Ammon's horn (tissue), 1 donor: ENCODE measurements at regions not wholly inside any gene's neighbourhood (a gene's known extent, or its start where the extent isn't known, plus 50 kb on each side); places are given as distances from the start of the nearest gene placed in this dataset.
"Not testable (repeated sequence)": the region's sequence is repeated elsewhere in the genome, so short reads cannot be mapped to it uniquely, and the experiment has no call there.

ENCODE experiments used
- DNase-seq: peaks from one replicate; pipeline ENCODE4 v3.0.0-alpha.2; 2016; ENCODE audit warnings: low spot score

DNA sequence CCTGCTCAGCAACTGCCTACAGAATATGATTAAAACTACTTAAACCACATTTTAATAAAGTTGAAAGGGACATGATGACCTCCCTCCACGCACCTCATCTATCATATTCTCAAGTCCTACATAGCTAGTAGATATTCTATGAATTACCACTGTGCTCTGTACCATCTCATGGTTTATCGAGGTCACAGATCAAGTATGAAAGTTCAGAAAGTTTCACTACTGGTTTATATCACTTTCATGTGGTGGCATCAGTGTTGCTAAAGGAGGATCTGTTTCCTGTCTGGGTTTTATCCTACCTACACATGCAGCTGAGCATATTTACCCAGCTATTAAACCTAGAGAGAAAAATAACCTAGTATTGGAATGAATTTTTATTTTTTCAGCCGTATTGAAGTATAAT is 214.9 kb upstream of the MON1B start:
- no peak for DNase-seq

GRCh38 chr16:76976756-76977155 is 214.2 kb upstream of the MON1B start:
- DNase-seq = no peak

GRCh38 chr16:76984196-76984595 is 206.8 kb upstream of the MON1B start:
- DNase-seq = no peak

- no peak for DNase-seq
Measured at GRCh38 chr16:76985392-76986045, 205.5 kb upstream of the MON1B start.

DNA sequence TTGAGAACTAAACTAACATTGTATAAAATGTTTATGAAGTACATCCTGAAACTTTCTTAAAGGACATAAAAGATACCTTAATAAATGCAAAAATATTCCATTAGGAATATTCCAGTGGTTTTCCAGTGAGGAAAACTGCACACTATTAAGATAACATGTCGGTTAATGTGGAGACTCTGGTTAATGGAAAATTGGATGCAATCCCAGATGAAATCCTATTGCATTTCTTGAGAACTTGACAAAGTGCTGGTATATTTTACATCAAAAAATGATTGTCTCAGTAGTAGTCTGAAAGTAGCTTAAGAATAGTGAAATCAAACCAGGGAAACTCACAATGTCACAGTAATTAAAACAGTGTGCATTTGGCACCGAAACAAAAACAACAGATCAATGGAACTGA is 202.5 kb upstream of the MON1B start:
- DNase-seq = no peak

DNA sequence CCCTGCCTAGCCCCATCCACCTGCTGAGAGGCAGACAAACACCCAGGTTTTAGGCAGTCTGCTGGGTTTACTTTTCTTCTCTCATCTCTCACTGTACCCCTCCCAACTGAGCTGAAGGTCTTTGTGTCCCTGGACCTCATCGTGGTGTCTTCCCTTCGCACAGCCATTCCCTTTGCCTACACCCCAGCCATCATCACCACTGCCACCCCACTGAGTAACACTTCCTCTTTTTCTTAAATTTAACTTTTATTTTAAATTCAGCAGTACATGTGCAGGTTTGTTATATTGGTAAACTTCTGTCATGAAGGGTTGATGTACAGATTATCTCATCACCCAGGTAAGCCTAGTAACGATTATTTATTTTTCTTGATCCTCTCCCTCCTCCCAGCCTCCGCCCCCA is 188.3 kb upstream of the MON1B start:
- no peak for DNase-seq

DNA sequence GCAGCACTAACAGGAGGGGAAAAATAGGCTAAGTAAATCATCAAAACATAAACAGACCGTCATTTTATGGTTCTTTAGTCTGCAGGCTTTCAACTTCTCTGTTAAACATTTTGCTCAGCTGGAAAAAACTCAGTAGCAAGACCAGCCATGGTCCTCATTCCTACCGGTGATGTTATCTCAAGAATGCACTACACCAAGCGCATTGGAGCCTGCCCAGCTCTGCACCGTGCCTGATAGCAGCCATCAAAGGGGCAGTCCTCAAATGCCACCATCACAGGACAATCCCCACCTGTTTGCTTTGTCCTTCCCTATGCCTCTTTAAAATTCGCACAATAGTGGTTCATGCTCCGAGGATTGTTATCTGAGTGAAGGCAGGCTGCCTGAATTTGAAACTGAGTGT is 181.5 kb upstream of the MON1B start:
- DNase-seq = no peak

- DNase-seq = no peak
Measured at GRCh38 chr16:77014441-77014840, 176.5 kb upstream of the MON1B start.

- no peak for DNase-seq
Measured at GRCh38 chr16:77030600-77030999, 160.4 kb upstream of the MON1B start.

DNA sequence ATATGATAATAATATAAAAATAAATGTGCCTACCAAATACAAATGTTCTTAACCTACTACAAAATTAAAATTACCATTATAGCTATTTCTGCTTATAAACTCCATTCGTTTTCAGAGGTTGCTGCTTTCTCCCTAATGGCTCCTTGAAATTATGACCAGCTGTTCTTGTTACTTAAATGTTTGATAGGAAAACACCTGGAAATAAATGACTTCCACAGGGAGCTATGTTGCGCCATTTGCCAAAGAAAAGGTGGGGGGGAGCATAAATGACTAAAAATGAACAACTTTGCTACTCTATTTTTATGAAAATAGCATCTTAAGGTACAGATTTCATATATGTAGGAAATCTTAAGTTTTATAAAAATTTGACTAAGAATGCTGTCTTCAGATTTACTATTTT is 157.5 kb upstream of the MON1B start:
- no peak for DNase-seq

DNA sequence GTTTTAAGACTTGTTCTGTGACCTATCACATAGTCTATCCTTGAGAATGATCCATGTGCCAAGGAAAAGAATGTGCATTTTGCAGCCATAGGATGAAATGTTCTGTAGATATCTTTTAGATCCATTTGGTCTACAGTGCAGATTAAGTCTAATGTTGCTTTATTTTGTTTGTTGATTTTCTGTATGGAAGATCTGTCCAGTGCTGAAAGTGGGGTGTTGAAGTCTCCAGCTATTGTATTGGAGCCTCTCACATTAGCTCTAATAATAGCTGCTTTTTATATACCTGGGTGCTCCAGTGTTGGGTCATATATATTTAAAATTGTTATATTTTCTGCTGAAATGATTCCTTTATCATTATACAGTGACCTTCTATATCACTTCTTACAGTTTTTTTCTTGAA is 155.6 kb upstream of the MON1B start:
- no peak for DNase-seq

DNA sequence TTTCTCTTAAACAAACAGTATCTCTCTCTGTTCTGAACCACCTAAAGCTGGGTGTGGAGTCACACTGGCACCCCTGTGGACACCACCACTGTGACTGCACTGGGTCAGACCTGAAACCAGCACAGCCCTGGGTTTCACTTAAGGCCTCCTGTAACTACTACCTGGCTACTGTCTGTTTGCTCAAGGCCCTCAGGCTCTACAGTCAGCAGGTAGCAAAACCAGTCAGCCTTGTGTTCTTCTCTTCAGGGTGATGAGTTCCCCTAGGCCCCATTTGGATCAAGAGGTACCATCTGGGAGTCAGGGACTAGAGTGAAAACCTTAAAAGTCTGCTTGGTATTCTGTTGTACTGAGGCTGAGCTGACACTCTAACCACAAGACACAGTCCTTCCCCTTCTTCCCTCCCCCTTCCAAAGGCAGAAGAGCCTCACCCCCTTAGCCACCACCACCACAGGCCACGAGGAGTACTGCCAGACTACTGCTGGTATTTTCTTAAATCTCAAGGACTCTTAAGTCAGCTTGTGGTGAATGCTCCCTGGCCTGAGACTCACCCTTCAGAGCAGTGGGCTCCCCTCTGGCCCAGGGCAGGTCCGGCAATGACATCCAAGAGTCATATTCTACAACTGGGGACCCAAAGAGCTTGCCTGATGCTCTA is 153.2 kb upstream of the MON1B start:
- no peak for DNase-seq

DNA sequence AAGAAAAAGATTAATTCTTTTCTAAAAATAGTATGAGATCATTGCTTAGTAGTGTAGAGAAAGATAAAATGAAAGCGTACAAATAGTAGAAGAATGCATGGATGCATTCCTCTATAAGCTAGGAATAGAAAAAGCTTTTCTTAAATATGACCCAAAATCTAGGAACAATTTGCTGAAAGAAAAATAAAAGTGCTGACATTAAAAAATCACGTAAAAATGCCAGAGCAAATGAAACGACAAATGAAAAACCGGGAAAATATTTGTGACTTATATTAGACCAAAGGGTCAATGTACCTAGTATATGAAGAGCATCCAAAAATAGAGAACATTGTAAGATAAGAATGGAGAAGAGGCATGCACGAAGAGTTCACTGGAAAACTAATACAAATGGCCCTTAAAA is 149.5 kb upstream of the MON1B start:
- DNase-seq = no peak

DNA sequence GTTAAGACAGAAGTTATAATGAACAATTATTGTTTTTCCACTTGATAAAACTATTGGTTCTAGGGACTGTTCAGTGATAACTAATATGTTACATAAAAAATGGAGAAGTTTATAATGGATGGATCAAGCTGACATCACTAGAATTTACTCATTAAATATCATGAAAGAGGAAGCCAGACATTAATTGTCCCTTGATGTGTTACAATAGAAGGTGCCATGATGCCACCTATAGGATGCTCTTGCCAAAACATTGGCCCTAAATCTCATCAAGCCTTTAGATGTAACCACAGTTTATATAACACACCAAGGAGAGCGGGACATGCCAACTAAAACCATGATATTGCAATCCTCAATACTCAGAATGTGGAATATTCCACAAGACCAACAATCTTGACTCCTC is 147.9 kb upstream of the MON1B start:
- DNase-seq = no peak

GRCh38 chr16:77046206-77046605 is 144.8 kb upstream of the MON1B start:
- DNase-seq = no peak

DNA sequence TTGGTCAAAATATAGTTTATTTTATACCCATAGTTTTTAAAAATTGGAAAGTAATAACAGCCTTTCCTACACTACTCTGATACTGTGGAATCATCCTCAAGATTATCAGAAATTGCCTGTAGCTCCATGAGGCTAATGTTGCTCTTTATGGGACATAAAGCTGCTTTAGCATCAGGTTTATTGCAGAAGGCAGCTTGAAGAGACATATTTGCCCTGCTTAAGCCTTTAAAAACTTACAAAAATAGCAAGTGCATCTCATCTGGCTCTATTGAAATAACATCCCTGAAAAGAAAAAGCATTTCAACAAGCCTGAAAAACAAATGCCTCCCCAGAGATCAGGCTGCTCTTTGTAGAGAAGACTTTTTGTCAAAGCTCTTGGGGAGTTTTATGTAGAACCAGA is 142.9 kb upstream of the MON1B start:
- DNase-seq = no peak

GRCh38 chr16:77049577-77049976 is 141.4 kb upstream of the MON1B start:
- no peak for DNase-seq

DNA sequence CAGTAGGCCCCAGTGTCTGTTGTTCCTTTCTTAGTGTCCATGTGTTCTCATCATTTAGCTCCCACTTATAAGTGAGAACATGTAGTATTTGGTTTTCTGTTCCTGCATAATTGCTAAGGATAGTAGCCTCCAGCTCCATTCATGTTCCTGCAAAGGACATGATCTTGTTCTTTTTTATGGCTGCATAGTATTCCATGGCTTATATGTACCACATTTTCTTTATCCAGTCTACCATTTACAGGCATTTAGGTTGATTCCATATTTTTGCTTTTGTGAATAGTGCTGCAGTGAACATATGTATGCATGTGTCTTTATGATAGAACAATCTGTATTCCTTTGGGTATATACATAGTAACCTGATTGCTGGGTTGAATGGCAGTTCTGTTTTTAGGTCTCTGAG is 134.4 kb upstream of the MON1B start:
- not testable (repeated sequence) for DNase-seq

- DNase-seq = no peak
Measured at GRCh38 chr16:77057161-77057774, 133.7 kb upstream of the MON1B start.

DNA sequence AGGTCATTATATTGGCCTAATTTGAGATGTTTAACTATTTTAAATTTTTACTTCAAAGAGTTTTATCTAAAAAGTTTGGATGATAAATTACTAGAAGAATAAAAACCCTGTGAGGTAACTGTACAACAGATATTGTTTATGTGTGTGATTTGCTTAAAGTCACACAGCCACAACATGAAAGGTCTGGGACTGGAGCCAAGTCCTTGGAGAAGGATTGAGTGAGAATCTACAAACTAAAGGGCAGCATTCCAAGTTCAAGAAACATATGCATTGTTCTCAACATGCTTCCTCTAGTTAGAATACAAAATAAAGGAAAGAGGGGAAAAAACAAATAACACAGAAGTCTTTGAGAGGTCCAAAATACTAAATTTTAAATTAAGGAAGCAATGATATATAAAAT is 131.5 kb upstream of the MON1B start:
- DNase-seq = no peak

GRCh38 chr16:77060614-77061013 is 130.4 kb upstream of the MON1B start:
- no peak for DNase-seq

DNA sequence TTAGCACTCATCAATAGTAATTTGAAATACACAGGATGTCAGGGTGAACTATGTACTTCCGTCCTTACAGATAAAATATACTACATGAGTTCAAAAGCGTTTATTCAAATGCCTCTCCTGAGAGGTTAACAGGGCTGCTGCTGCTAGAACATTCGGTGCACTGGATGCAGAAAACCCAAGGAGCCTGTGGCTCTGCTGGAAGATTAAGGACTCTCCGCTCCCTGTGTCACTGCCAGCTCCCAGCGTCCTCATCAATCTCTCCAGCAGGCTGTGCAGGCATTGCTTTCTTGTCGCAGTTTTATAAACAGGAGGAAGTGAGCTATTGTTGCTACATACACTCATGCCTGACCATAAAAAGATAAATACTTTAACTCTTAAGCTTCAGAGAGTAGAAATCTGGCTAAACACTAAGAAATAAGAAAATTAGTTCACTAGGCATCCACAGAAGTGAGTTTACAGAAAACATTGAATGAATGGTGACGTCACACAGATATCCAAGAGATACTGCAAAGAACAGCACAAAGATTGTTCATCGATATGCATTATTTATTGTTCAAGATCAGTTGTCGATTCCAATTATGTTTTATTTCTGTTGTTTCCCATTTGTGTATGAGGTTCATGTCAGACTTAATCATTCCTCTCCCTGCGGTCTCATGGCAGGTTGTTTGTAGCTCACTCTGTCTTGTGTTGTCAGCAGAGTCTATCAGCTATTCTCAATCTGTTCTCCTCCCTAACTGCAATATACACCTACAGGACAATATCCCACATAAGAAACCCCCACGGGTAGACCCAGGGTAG is 127.9 kb upstream of the MON1B start:
- DNase-seq = peak; percentile 19

GRCh38 chr16:77063676-77064016 is 127.3 kb upstream of the MON1B start:
- DNase-seq = no peak
